HG03469 (cell line): ENCODE measurements at regions not wholly inside any gene's neighbourhood (a gene's known extent, or its start where the extent isn't known, plus 50 kb on each side); places are given as distances from the start of the nearest gene placed in this dataset.
A peak's percentile ranks its signal among the peaks of the same experiment; 100 is the strongest.

Experiments used
- ATAC-seq: cut with Tn5 transposase; IDR thresholded peaks from one replicate; pipeline ENCODE4 v1.9.1; 2021; ENCODE audit warnings: mild to moderate bottlenecking, moderate library complexity, moderate number of reproducible peaks; ENCODE audit not compliant: unreplicated experiment

GRCh38 chr4:77305766-77306165 lies 148.8 kb downstream of the CCNG2 start:
- no peak for ATAC-seq

- no peak for ATAC-seq
These were observed 149.5 kb downstream of the CCNG2 start for GRCh38 chr4:77306496-77306895.

DNA sequence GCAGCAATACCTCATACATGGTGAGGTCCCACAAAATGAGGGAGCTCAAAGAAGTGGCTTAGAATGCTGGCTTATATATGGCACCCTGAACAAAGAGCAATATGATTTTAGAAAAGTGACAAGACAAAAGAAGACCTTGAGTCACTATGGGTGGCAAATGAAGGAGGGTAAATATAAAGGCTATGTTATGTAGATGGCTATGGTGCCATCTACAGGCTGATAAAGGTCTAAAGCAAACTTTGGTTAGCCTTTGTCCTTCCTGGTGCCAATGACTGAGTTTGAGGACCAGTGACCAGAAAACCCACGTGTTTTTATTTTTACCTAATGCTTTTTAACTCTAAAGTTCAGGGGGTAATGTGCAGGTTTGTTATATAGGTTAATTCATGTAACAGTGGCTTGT lies 151.8 kb downstream of the CCNG2 start:
- ATAC-seq, result no peak

GRCh38 chr4:77309496-77309895 lies 152.5 kb downstream of the CCNG2 start:
- no peak for ATAC-seq

- no peak for ATAC-seq
These were observed 153.9 kb downstream of the CCNG2 start for GRCh38 chr4:77310931-77311330.

- no peak for ATAC-seq
These were observed 157.7 kb downstream of the CCNG2 start for GRCh38 chr4:77314697-77315096.

- ATAC-seq, result no peak
These were observed 170.1 kb downstream of the CCNG2 start for GRCh38 chr4:77327151-77327550.

DNA sequence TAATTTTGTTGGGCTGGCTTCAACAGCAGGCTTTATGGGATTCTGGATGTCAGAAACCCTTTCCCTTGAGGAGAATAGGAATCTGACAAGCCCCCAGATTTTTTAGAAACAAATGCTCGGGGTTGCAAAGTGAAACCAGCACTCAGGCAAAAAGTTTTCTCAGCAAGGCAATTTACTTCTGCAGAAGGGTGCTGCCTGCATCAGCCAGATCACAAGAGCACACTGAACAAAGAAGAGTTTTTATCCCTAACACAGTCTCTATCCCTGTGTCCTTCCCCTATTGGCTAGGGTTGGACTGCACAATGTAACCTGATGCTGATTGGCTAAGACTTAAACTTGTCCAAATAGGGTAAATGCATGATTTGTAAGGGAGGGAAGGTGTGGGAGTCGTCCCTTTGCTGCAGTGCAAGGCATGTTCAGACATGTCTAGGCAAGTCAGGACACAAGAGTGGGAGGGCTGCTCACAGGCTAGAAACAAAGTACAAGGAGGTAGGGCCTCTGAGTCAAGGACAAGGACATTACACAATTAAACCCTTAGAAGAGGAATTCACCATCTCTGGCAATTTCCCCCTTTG lies 175.8 kb downstream of the CCNG2 start:
- no peak for ATAC-seq

DNA sequence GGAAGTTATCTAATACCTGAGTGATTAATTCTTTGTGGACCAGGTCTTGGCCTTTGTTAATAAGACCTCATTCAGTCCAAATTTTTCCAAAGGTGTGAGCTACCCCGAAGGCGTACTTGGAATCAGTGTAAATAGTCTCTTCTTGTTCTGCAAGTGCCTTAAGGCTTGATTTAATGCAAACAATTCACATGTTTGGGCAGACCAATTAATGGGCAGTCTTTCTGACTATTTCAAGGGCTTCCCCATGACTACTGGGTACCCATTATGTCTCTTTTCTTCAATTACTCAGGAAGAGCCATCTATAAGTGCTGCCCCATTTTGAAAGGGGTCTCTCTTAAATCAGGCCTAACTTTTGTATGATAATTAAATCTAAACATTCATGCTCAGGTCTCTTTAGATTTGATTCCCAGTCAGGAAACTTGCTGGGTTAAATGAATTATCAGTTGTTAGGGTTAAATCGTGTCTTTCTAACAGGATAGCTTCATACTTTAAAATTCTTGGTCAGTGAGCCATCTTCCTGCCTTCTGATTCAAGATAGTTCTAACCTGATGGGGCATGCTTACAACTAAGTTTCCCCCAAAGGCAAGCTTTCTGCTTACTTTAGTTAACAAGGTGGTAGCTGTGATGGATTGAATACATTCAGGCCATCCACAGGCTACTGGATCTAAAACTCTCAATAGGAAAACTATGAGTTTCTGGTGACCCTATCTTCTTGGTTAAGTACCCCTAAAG lies 179.6 kb downstream of the CCNG2 start:
- no peak for ATAC-seq

DNA sequence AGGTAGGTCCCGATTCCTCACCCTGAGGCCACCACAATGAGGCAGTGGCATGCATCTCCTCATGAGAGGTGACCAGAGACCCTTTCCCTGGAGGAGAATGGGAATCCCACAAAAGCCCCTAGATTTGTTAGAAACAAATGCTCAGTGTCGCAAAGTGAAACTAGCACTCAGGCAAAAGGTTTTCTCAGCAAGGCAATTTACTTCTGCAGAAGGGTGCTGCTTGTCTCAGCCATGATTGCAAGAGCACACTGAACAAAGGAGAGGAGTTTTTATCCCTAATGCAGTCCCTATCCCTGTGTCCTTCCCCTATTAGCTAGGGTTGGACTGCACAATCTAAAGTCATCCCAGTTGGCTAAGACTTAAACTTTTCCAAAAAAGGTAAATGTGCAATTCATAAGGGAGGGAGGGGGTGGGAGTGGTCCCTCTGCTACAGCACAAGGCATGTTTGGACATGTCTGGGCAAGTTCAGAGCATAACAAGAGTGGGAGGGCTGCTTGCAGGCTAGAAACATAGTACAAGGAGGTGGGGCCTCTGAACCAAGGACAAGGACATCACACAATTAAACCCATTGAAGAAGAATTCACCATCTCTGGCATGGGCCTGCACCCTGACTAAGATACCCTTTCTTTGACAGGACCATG lies 185.3 kb downstream of the CCNG2 start:
- no peak for ATAC-seq

GRCh38 chr4:77344001-77344400 lies 187.0 kb downstream of the CCNG2 start:
- ATAC-seq, result no peak

- peak; percentile 36 for ATAC-seq
These were observed 187.8 kb downstream of the CCNG2 start for GRCh38 chr4:77344784-77345183.

DNA sequence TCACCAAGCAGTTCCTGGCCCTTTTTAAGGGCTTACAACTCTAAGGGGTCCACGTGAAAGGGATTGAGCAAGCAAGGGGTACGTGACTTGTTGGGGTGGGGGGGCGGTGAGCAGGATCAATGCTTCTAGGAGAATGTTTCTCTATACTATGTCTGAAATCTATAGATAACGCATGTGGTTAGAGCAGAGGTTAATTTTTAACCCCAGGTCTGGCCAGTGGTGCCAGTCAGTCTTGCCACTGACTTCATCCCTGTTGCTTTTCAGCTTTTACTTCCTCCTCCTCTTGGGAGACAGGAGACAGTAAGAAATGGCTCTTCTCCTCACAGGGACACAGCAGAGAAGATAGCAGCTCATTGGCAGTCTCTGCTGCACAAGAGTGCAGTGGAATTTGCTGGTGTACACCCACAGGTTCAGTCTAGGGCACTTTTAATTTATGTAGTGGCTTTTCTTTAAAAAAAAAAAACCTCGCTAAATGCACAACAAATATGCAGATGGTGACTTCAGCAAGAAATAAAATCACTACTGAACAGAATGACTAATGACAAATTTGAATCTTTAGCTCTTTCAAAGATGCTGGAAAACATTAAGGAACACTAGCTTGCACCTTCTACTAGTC lies 190.5 kb downstream of the CCNG2 start:
- no peak for ATAC-seq

GRCh38 chr4:77348815-77349214 lies 191.8 kb downstream of the CCNG2 start:
- ATAC-seq, result no peak

GRCh38 chr4:77349364-77349763 lies 192.4 kb downstream of the CCNG2 start:
- ATAC-seq, result no peak

GRCh38 chr4:77349796-77350195 lies 192.8 kb downstream of the CCNG2 start:
- no peak for ATAC-seq

DNA sequence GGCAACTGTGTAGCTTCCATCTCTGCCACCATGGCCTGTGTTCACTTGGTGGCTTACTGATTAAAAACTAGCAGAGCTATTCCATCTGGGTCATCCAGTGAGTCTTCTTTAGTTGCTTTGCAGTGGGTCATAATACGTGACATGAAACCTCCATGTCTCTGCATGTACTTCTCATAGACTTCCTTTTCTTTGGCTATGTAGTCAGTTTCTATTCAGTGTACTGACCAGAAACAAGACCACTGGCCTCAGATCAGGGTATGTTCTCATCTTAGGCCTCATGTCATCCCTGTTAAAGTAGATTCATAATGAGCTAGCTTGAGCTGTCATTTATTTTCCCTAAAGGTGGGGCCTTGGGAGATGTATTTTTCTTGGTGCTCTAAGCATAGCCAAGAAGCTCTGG lies 195.2 kb downstream of the CCNG2 start:
- ATAC-seq, result no peak

GRCh38 chr4:77353724-77354315 lies 196.8 kb downstream of the CCNG2 start:
- ATAC-seq, result peak; percentile 40

GRCh38 chr4:77354550-77354949 lies 197.5 kb downstream of the CCNG2 start:
- ATAC-seq, result no peak

DNA sequence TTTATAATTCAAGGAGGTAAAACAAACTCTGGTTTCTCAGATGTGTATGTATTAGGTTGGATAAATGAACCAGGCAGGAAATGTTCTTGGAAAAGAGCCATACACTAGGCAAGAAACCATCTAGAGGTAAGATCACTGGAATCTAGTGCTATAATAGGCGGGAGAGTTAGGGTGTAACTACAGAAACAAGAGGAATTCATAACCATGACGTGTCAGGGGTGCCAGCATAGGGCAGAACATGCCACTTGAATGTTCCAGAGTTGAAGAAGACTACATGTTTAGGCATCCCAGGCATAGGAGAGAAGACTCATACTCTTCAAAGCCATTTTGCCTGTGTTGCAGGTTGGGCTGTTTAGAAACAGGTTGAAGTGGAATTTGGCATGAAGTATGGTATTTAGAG lies 198.7 kb downstream of the CCNG2 start:
- ATAC-seq, result no peak

- no peak for ATAC-seq
These were observed 201.4 kb downstream of the CCNG2 start for GRCh38 chr4:77358315-77358928.
